C1 segment of cervical spinal cord (tissue), 14 donors: ENCODE measurements at regions not wholly inside any gene's neighbourhood (a gene's known extent, or its start where the extent isn't known, plus 50 kb on each side); places are given as distances from the start of the nearest gene placed in this dataset.

Experiments used
- DNase-seq, 14 donors: peaks; one replicate each; lab custom pipeline; 2025; lab: John Stamatoyannopoulos, UW

GRCh38 chr3:80227216-80227615, 459.4 kb upstream of the ROBO1 start:
- DNase-seq, result no peak

DNA sequence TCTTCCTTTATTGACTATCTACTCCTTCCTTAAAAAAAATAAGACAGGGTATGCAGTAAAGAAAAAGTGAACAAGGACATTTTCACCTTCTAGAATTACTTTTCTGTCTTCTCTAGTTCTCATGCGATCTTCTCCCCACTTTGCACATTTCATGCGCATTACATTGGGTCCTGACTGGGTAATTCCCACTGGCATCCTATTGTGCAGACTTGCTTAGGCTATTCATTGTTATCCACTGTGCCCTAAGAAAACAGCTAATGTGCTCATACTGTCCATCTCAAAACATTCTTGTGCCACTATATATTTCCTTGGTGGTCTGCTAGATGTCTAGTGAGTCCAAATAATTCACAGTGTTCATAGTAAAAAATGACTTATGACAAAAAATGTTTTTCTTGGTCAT, 447.4 kb upstream of the ROBO1 start:
- no peak for DNase-seq

GRCh38 chr3:80213086-80213485, 445.3 kb upstream of the ROBO1 start:
- no peak for DNase-seq

DNA sequence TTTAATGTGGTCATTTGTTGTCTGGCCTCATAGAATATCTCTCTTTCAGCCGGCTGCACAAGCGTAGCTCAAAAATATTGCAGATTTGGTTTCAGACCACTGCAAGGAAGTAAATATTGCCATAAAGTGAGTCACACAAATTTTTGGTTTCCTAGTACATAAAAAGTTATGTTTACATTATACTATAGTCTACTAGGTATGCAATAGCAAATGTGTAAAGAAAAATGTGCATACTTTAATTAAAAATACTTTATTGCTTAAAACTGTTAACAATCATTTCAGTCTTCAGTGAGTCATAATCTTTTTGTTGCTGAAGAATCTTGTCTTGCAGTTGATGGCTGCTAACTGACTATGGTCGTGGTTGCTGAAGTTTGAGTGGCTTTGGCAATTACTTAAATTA, 425.1 kb upstream of the ROBO1 start:
- DNase-seq, result no peak

DNA sequence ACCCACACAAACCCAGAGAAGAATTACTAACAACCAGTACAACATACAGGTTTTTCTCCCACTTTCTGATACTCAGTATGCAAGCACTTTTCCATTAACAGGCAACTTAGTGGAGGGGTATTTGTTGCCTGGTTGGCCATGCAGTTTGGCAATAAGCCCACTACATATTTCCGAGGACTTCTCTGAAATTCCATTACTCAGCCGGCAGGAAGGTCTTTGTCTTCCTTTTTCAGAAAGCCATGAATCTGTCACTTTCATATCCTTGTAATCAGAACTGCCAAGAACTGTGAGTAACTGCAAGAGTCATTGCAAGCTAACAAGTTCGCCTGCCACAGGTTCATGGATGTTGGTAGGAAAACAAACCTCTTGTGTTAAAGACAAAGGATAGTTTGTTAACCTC, 422.3 kb upstream of the ROBO1 start:
- DNase-seq, result peak in 1 of 14 donors; percentile 3

DNA sequence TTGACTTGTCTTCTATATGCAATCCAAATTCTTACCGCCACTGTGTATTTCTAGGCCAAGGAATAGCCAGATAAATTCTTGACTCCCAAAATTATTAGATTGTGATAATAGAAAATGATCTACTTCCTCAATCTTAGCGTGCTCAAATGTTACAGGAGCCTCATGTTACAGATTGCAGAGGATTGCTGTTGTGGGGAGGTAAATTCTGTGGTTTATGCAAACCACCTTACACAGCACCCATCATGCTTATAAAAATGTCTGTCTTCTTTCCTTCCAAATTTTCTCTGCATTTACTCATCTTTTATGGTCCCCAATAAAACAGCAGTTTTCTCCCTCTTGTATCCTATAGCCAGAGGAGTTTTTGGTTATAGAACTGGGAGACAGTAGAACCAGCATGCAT, 420.2 kb upstream of the ROBO1 start:
- no peak for DNase-seq

DNA sequence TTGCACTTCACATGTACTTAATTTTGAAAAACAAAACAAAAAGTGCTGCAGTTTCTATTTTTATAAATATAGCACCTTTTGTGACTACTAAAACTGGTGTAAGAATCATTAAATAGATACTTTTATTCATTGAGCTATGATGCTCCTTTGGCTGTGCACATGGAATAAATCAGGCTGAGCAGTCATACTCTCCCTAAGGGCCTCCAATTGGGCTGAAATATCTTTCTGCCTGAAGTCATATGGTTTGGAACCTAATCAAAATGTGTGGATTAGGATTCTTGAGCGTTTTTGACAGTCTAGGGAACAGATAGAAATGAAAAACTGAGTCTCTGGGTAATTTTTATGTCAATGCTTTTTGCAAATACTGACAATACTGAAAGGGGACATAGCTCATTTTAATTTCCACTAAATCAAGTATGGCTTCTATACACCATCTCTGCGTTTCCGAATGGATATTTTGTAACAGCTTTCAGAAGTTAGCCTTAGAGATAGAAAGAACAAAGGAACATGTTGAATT, 392.2 kb upstream of the ROBO1 start:
- no peak for DNase-seq

GRCh38 chr3:80158332-80158731, 390.5 kb upstream of the ROBO1 start:
- DNase-seq, result no peak

DNA sequence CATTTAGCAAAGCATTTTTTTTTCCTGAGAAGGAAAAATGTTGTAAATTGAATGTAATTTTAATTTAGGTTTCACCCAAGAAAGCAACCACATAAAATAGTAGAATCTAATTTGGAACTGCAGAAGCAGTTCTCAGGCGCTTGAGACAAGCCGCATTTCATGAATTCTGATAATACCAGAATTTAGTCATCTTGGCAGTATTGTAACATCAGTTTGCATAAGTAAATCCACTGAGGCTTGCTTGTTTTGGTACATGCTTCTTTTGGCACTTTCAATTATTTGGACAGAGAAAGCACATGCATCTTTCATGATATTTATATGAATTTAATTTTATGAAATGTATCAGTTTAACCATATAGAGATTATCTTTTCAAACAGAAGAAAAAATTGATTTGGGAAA, 389.7 kb upstream of the ROBO1 start:
- no peak for DNase-seq

DNA sequence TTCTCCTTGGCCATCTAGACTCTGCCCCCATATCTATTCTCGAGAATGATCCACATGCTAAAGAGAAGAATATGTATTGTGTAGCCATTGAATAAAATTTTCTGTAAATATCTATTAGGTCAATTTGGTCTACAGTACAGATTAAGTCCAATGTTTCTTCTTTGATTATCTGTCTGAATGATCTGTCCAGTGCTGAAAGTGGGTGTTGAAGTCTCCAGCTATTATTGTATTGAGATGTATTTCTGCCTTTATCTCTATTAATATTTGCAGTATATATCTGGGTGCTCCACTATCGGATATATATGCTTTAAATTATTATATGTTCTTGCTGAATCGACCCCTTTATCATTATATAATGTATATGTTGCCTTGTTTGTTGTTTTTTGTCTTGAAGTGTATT, 384.9 kb upstream of the ROBO1 start:
- no peak for DNase-seq

- no peak for DNase-seq
These were observed 374.9 kb upstream of the ROBO1 start for GRCh38 chr3:80142714-80143113.

DNA sequence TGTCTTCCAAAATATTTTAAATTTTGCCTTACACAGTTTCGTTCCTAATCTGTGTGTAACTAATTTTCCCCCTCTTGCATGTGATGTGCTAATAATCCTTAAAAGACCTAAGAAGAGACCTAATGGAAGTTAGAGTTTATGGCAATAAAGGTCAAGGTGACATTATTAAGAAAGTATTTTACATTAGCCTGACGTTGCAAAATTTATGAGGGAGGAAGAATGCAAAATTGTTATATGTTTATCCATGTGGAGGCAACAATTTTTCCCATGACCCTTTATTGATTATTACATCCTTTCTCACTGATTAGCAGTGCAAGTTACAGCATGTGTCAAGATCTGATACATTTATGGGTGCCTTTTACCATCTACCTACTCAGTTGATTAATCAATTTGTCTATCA, 373.8 kb upstream of the ROBO1 start:
- no peak for DNase-seq

- DNase-seq, result no peak
These were observed 348.5 kb upstream of the ROBO1 start for GRCh38 chr3:80116281-80116680.

- DNase-seq, result no peak
These were observed 346.9 kb upstream of the ROBO1 start for GRCh38 chr3:80114694-80115093.

DNA sequence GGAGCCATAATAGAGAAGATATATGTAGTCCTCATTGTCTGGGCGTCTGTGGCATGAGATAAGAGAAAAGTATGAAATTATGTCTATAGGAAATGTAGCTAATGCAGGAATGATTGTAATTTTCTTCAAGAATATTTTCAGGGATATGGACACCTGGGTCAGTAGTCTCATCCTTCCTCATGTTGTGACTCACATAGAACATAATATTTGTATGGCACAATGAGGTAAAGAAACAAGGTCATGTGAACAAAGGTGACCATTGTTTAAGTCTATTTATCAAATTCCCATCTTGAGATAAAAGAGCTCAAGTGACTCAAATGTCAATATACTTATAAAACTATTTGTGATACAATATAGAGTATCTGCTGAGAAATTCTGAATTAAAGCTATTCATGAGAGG, 345.5 kb upstream of the ROBO1 start:
- no peak for DNase-seq

DNA sequence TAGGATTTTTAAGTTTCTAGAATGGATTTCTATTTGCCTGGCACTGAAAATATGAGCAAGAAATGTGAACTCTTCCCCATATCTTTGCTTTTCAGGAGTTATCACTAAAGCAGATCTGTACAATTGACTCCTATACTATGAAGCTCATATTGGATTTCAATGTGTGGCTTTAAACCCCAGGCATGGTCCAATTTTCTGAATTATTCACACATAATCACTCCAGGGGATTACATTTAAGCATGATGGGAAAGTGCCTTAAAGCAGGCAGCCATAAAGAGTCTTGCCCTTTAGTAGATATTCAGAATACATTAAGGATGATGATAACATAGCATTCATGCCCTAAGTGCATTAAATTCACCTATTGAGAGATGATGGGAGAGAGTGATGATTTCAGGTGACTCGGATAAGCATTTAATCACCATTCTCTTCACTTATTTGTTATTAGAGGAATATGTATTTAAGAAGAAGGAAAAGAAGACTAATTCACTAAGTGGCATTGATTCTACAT, 331.8 kb upstream of the ROBO1 start:
- DNase-seq, result no peak

DNA sequence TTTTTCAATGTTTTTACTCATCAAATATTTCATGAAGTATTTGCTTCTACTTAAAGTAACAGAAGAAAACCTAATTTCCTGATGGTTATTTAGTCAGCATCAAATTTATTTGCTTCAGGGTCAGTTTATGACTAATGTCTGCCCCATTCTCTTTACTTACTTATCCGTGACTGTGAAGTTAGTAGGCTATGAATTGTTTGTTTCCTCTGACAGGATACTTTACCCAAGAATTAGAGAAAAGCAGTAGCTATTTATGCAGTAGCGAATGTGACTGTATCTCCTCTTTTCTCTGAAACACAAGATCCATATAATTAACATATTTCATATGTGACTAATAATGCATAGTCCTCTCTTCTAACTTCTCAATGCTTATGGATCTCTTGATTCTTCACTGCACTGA, 329.9 kb upstream of the ROBO1 start:
- no peak for DNase-seq

DNA sequence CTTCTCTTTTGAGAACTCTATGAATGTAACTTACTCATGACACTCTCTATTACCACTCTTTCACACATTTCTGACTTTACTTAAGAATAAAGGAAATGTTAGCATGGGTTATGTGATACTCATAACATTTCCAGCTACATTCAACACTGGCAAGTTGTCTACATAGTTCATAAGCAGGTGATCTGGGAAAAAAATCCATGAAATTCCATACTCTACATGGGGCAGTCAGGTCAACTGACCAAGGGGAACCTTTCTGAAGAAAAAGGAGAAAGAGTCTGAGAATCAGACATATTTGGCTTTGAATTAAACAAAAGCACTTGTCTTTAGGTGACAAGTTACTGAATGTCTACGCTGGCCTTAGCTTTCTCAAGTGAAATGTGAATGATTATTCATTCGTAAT, 329.1 kb upstream of the ROBO1 start:
- DNase-seq, result no peak

- no peak for DNase-seq
These were observed 326.8 kb upstream of the ROBO1 start for GRCh38 chr3:80094589-80094988.

DNA sequence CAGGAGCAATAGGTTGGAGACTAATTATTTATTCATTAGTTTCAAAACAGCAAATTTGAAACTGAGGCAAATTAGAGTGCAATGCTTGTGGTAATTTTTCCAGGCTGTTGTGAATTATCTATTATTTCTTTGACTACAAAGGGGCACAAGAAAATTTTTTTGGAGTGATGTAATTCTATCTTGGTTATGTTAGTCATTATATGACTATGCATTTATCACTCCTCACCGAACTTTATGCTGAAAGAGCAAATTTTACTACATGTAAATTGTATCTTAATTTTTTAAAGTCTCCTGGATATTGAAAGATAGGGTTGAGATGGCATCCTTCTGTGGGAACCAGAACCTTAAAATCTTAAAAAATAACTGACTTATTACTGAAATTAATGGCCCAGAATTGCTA, 320.0 kb upstream of the ROBO1 start:
- no peak for DNase-seq

DNA sequence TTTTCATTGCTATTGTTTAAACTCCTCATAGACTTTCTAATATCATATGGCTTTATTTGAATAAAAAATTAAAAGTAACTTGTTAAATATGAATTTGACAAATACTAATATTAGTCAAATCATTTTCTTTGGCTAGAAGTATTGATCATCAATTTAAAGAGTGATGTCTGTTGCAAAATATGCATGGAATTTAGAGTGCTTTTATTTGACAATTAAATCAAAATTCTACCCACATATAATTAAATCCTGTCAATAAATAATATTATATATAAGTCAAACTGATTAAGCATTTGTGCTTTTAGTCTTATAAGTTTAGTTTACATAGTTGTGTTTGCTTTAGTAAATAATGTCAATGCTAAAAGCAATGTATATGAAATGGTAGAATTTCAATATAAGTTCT, 318.6 kb upstream of the ROBO1 start:
- DNase-seq, result no peak

DNA sequence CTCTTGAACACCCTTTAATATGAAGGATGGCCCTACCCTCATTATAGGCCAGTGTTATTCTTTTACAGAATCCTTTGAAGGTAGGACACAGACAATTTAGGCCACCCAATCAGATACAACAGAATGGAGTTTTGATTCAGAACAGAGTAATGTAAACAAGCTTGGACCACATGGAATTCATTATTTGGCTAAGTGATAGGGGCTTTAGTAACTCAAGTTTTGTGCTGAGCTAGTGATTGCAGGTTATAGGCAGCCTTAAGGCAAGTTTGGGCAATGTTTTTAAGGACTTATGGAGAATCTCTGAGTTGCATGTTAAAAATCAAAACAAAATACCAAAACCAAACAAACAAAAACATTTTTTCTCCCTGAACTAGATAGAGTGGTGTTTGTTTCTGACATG, 312.1 kb upstream of the ROBO1 start:
- no peak for DNase-seq

DNA sequence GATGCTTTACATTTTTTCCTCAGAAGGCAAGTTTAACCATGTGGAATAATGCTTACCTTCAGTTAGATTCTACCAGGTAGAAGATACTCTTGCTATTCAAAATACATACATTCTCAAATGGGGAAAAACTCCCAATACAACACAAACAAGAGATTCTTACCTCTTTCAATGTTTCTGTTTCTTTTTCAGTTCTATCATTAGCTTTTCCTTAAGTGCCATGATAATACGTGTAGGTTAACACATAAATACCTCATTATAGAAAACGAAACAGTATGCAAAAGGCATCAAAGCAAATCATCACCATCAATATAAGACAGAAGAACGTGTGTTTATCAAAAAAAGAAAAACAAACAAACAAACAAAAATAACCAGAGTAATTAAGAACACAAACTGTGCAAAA, 300.7 kb upstream of the ROBO1 start:
- DNase-seq, result no peak

- no peak for DNase-seq
These were observed 295.7 kb upstream of the ROBO1 start for GRCh38 chr3:80063535-80063934.

DNA sequence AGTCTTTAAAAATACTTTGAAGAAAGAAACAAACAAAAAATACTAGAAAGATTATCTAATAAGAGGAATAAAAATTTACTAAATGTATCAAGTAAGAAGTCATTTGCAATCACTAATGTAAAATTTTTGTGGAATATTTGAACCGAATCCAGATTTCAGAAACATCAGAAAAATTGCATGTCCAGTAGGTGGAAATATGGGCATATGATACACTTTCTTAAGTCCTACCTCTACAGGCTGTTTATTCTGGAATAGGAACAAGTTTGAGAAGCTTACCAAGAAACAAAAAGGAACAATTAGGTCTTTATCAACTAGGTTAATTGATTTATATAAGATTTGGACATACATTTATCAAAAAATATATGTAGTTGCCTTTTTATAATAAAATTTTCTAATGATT, 292.9 kb upstream of the ROBO1 start:
- no peak for DNase-seq
